ENCODE measurements at regions not wholly inside any gene's neighbourhood (a gene's known extent, or its start where the extent isn't known, plus 50 kb on each side); places are given as distances from the start of the nearest gene placed in this dataset.

GRCh38 chr3:839981-840380, 252.8 kb upstream of the CNTN6 start:
- Histone ChIP-seq H3K4me1 (ENCODE audit: control insufficient read depth in 1 of 2, insufficient read depth in 2 of 2, low read depth in 1 of 2, low read length in 1 of 2) (no peaks in the 10 kb centered on the region), H3F3A (replicated peaks; ENCODE audit: insufficient read depth) (no peaks in the 10 kb centered on the region), H3K9me2 (no peaks in the 10 kb centered on the region), H3K4me2 (no peak overlapping the region), H2AFZ (ENCODE audit: low read depth) (no peak overlapping the region), H3K9ac (no peak overlapping the region), H3K36me3 (replicated peaks in 1 of 2; ENCODE audit: control insufficient read depth in 1 of 2, insufficient read depth in 2 of 2, low read length in 1 of 2) (no peaks in the 10 kb centered on the region), H3K4me3 (ENCODE audit: low read depth in 2 of 2, low read length in 1 of 2) (no peak overlapping the region), H3K9me3 (no peaks in the 10 kb centered on the region), H3K79me2 (ENCODE audit: insufficient read depth) (no peaks in the 10 kb centered on the region), H3K27me3 (ENCODE audit: insufficient read depth) (no peaks in the 10 kb centered on the region), H3K27ac (ENCODE audit: low read depth in 2 of 2, low read length in 1 of 2) (no peak overlapping the region), H4K20me1 (ENCODE audit: insufficient read depth) (no peaks in the 10 kb centered on the region)
- no peak for TF ChIP-seq MXI1 (IDR thresholded peaks at IDR 0.05; ENCODE audit: low read depth, low read length)
- TF ChIP-seq ZBTB33 (IDR thresholded peaks at IDR 0.05; ENCODE audit: borderline replicate concordance, low read depth): no peak
- no peak for TF ChIP-seq REST (IDR thresholded peaks at IDR 0.05; ENCODE audit: low read depth, low read length)
- POLR2A ChIA-PET: no interaction called here
- CTCF ChIA-PET: no interaction called here
- DNase-seq: no peak
- 10% methylated on average over 1 of the region's 1 CpG for WGBS (ENCODE audit: low lambda C conversion rate)

GRCh38 chr3:851098-851790, 241.6 kb upstream of the CNTN6 start:
- ChIA-PET CTCF (interaction anchor here (1.1 kb wide), 1 partner anchor 68 kb away, joined by 3 read pairs; no protein-coding TSS in a partner anchor), POLR2A (no interaction called here)
- H3K9me2 ChIP-seq: no peaks in the 10 kb centered on the region
- H3K4me1 ChIP-seq (ENCODE audit: control insufficient read depth in 1 of 2, insufficient read depth in 2 of 2, low read depth in 1 of 2, low read length in 1 of 2): no peaks in the 10 kb centered on the region
- TF ChIP-seq JUND (IDR thresholded peaks at IDR 0.05) (no peak), PBX3 (IDR thresholded peaks at IDR 0.05) (no peak), NFIC (IDR thresholded peaks at IDR 0.05; ENCODE audit: borderline replicate concordance) (no peak), SMC3 (IDR thresholded peaks at IDR 0.05; ENCODE audit: low read depth, low read length) (no peak), RCOR1 (IDR thresholded peaks at IDR 0.05; ENCODE audit: low read length) (no peak), TEAD4 (IDR thresholded peaks at IDR 0.05; ENCODE audit: borderline replicate concordance, insufficient read depth) (no peak), MAX (IDR thresholded peaks at IDR 0.05; ENCODE audit: low read depth) (no peak), YY1 (IDR thresholded peaks at IDR 0.05; ENCODE audit: low read depth) (no peak), RAD21 (IDR thresholded peaks at IDR 0.05; ENCODE audit: low read length) (no peak), IRF3 (IDR thresholded peaks at IDR 0.05; ENCODE audit: low read depth, low read length) (no peak), RFX5 (IDR thresholded peaks at IDR 0.05; ENCODE audit: low read length) (no peak), NRF1 (IDR thresholded peaks at IDR 0.05; ENCODE audit: low read depth, low read length) (no peak), TCF12 (IDR thresholded peaks at IDR 0.05) (no peak)
- no peaks in the 10 kb centered on the region for H3K9me3 ChIP-seq
- no peak overlapping the region for H3K9ac ChIP-seq
- WGBS (ENCODE audit: low lambda C conversion rate): 2% methylated on average over 5 of the region's 5 CpGs
- H4K20me1 ChIP-seq (ENCODE audit: insufficient read depth): no peaks in the 10 kb centered on the region
- H3F3A ChIP-seq (replicated peaks; ENCODE audit: insufficient read depth): no peaks in the 10 kb centered on the region
- no peaks in the 10 kb centered on the region for H3K27me3 ChIP-seq (ENCODE audit: insufficient read depth)
- no peak overlapping the region for H3K27ac ChIP-seq (ENCODE audit: low read depth in 2 of 2, low read length in 1 of 2)
- no peak for DNase-seq
- no peaks in the 10 kb centered on the region for H3K79me2 ChIP-seq (ENCODE audit: insufficient read depth)
- no peak overlapping the region for H2AFZ ChIP-seq (ENCODE audit: low read depth)
- H3K4me2 ChIP-seq: no peak overlapping the region
- no peaks in the 10 kb centered on the region for H3K36me3 ChIP-seq (replicated peaks in 1 of 2; ENCODE audit: control insufficient read depth in 1 of 2, insufficient read depth in 2 of 2, low read length in 1 of 2)
- H3K4me3 ChIP-seq (ENCODE audit: low read depth in 2 of 2, low read length in 1 of 2): no peak overlapping the region
